Parathyroid adenoma (tissue), 2 donors: ENCODE measurements at regions not wholly inside any gene's neighbourhood (a gene's known extent, or its start where the extent isn't known, plus 50 kb on each side); places are given as distances from the start of the nearest gene placed in this dataset.

Source experiments
- H2AFZ ChIP-seq: fragments of 300-600 bp; sonication (generic); one replicate; pipeline ENCODE4 v1.7.0; 2017; ENCODE audit warnings: antibody characterized with exemption, mild to moderate bottlenecking
- H3K27ac ChIP-seq: fragments of 300-600 bp; sonication (generic); one replicate; pipeline ENCODE4 v1.7.0; 2017
- H3K27me3 ChIP-seq: fragments of 300-600 bp; sonication (generic); one replicate; pipeline ENCODE4 v1.7.0; 2017; ENCODE audit warnings: low read length; ENCODE audit not compliant: control insufficient read depth, insufficient read depth
- H3K36me3 ChIP-seq: fragments of 300-600 bp; sonication (generic); one replicate; pipeline ENCODE4 v1.7.0; 2017; ENCODE audit warnings: low read length; ENCODE audit not compliant: control insufficient read depth, insufficient read depth
- H3K4me1 ChIP-seq: fragments of 300-600 bp; sonication (generic); one replicate; pipeline ENCODE4 v1.7.0; 2017; ENCODE audit warnings: control low read depth
- H3K4me2 ChIP-seq: fragments of 300-600 bp; sonication (generic); one replicate; pipeline ENCODE4 v1.7.0; 2017; ENCODE audit warnings: low read length
- H3K4me3 ChIP-seq: fragments of 300-600 bp; sonication (generic); one replicate; pipeline ENCODE4 v1.7.0; 2017; ENCODE audit warnings: low read depth, low read length
- H3K79me2 ChIP-seq: fragments of 300-600 bp; sonication (generic); one replicate; pipeline ENCODE4 v1.7.0; 2017; ENCODE audit warnings: control low read depth
- H3K9ac ChIP-seq: fragments of 300-600 bp; sonication (generic); one replicate; pipeline ENCODE4 v1.7.0; 2017; ENCODE audit warnings: mild to moderate bottlenecking
- H3K9me3 ChIP-seq: fragments of 300-600 bp; sonication (generic); one replicate; pipeline ENCODE4 v1.7.0; 2017; ENCODE audit warnings: low read length; ENCODE audit not compliant: control insufficient read depth
- TF ChIP-seq, protein P1 (sequence below): fragments of 300-600 bp; sonication (generic); IDR thresholded peaks from one replicate; pipeline ENCODE4 v1.7.0; 2017; ENCODE audit warnings: antibody characterized with exemption, mild to moderate bottlenecking
- donor health status: primary hyperparathyroidism.

DNA sequence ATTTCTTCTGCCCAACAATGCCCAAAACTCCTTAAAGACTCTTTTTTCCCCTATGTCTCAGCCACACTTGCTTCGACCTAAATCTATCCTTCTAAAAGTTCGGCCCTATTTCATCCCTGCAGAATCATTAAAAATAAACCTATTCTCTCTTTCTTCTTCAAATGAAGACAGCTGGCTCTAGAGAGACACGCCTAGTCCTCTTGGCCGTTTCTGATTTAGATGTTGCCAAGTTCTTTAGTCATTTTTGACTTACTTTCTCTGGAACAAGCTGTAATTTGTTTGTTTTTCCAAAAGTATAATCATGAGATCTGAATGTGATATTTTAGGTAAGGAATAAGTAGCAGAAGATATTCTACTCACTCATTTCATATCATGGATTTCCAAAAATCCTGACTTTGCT, 211.6 kb downstream of the CENPC start:
- H3K4me3 ChIP-seq, result no peak overlapping the region
- H2AFZ ChIP-seq, result no peak overlapping the region
- no peaks in the 10 kb centered on the region for H3K79me2 ChIP-seq
- H3K4me1 ChIP-seq, result no peaks in the 10 kb centered on the region
- H3K27ac ChIP-seq, result no peak overlapping the region
- H3K4me2 ChIP-seq, result no peak overlapping the region
- no peaks in the 10 kb centered on the region for H3K9me3 ChIP-seq
- TF ChIP-seq, protein P1, sequence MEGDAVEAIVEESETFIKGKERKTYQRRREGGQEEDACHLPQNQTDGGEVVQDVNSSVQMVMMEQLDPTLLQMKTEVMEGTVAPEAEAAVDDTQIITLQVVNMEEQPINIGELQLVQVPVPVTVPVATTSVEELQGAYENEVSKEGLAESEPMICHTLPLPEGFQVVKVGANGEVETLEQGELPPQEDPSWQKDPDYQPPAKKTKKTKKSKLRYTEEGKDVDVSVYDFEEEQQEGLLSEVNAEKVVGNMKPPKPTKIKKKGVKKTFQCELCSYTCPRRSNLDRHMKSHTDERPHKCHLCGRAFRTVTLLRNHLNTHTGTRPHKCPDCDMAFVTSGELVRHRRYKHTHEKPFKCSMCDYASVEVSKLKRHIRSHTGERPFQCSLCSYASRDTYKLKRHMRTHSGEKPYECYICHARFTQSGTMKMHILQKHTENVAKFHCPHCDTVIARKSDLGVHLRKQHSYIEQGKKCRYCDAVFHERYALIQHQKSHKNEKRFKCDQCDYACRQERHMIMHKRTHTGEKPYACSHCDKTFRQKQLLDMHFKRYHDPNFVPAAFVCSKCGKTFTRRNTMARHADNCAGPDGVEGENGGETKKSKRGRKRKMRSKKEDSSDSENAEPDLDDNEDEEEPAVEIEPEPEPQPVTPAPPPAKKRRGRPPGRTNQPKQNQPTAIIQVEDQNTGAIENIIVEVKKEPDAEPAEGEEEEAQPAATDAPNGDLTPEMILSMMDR, result no peak
- H3K9ac ChIP-seq, result no peak overlapping the region
- no peaks in the 10 kb centered on the region for H3K36me3 ChIP-seq
- H3K27me3 ChIP-seq, result no peaks in the 10 kb centered on the region

DNA sequence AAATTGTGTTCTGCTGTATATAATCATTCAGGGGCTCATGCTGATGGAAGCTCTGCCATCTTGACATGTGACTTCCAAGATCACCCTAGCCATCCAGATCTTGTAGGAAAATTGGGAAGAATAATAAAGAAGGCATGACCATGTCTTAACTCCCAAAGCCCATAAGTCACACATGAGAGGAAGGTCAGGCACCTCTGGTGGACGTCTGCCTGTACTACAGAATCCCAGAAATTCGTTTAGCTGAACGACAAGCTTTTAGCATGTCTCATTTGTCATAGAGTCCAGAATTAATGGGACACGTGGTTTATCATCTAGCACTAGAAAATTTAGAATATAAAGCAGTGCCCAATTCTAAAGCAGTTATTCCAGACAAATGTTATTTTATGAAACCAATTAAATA, 212.7 kb downstream of the CENPC start:
- Histone ChIP-seq H3K9ac (no peak overlapping the region), H3K79me2 (no peaks in the 10 kb centered on the region), H3K4me2 (no peak overlapping the region), H3K27ac (no peak overlapping the region), H3K4me1 (no peaks in the 10 kb centered on the region), H3K9me3 (no peaks in the 10 kb centered on the region), H2AFZ (no peak overlapping the region), H3K27me3 (no peaks in the 10 kb centered on the region), H3K4me3 (no peak overlapping the region), H3K36me3 (no peaks in the 10 kb centered on the region)
- TF ChIP-seq, protein P1, result no peak

DNA sequence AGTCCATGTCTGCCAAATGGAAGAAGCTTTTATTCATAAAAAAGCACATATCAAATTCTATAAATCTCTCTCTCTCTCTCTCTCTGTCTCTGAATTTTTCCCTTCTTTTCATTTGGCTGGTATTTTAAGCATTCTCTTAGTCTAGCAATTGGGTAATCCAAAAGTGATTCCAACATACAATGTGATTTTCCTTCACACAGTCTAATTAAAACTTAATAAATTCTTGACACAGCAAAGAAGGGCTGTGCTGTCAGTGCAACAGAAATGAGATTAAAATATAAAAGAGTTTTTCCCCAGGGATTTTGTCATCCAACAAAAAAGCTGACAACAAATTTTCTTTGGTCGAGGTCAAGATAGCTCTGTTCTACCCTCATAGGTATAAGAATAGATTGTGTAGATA, 216.9 kb downstream of the CENPC start:
- Histone ChIP-seq H3K9me3 (no peaks in the 10 kb centered on the region), H3K36me3 (no peaks in the 10 kb centered on the region), H3K4me3 (no peak overlapping the region), H3K27me3 (no peaks in the 10 kb centered on the region), H3K27ac (no peak overlapping the region), H3K4me1 (no peaks in the 10 kb centered on the region), H3K9ac (no peak overlapping the region), H3K4me2 (no peak overlapping the region), H3K79me2 (no peaks in the 10 kb centered on the region), H2AFZ (no peak overlapping the region)
- TF ChIP-seq, protein P1, result no peak

DNA sequence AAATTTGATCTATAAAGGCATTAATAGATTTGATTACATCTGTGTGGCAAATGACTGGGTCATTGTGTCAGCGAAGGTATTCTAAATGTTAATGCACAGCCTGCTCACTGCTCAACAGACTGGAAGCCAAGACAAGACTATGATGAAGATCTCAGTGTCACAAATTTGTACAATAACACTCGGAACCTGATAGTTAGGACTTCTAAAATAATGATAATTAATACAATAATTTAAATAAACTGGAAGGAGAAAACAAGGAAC, 217.4 kb downstream of the CENPC start:
- no peak overlapping the region for H2AFZ ChIP-seq
- H3K9me3 ChIP-seq, result no peaks in the 10 kb centered on the region
- no peak overlapping the region for H3K4me2 ChIP-seq
- no peak overlapping the region for H3K4me3 ChIP-seq
- no peaks in the 10 kb centered on the region for H3K27me3 ChIP-seq
- no peaks in the 10 kb centered on the region for H3K4me1 ChIP-seq
- no peak overlapping the region for H3K9ac ChIP-seq
- no peaks in the 10 kb centered on the region for H3K36me3 ChIP-seq
- H3K79me2 ChIP-seq, result no peaks in the 10 kb centered on the region
- no peak overlapping the region for H3K27ac ChIP-seq
- TF ChIP-seq, protein P1, result no peak

DNA sequence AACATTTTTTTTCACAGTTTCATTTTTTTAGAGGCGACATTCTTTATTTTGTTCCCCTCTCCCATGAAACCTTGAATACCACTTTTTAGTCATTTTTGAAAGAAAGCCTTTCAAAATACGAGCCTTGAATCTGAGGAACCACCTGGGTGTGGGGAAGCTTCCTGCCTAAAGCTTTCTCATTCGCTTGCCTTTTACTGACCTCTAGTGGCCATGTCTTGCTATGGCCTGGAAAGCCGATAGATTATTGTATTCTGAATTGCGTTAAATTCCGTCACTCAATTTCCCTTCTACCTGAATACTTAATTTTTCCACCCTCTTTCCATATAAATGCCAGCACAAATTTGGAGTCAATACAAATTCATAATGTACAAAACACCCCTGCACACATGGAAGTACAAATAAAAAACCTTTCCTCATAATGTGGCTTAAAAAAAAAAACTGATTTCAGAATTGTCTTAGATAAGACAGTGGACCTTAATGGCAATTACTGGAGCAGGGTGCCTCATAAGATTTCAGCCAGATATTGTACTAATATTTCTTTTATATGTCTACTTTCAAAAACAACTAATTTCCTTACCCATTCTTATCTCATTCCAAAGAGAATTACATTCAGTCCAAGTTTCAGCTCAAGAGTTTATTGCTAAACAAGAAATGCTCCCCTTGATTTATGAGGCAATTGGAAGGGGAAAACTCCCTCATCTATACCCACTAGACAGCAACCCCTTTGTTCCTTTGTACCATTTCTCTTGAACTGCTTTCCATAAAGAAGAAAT, 217.9 kb downstream of the CENPC start:
- Histone ChIP-seq H3K9ac (no peak overlapping the region), H3K27ac (no peak overlapping the region)

More for the DNA sequence above, 217.9 kb downstream of the CENPC start:
- H3K4me1 ChIP-seq, result no peaks in the 10 kb centered on the region
- no peaks in the 10 kb centered on the region for H3K36me3 ChIP-seq
- TF ChIP-seq, protein P1, result peak; percentile 51
- H3K4me3 ChIP-seq, result no peak overlapping the region
- no peak overlapping the region for H2AFZ ChIP-seq
- no peaks in the 10 kb centered on the region for H3K9me3 ChIP-seq
- H3K27me3 ChIP-seq, result no peaks in the 10 kb centered on the region
- no peaks in the 10 kb centered on the region for H3K79me2 ChIP-seq
- no peak overlapping the region for H3K4me2 ChIP-seq
